ENCODE measurements at regions not wholly inside any gene's neighbourhood (a gene's known extent, or its start where the extent isn't known, plus 50 kb on each side); places are given as distances from the start of the nearest gene placed in this dataset.

- TF ChIP-seq CTCF (IDR thresholded peaks at IDR 0.05; ENCODE audit: low read length) (no peak), EZH2 (IDR thresholded peaks at IDR 0.05; ENCODE audit: borderline replicate concordance, low read length) (no peak)
Measured at GRCh38 chr10:60677531-60678129, 100.6 kb upstream of the CDK1 start.
